Astrocyte (in vitro differentiated cells and primary cell): ENCODE measurements at regions not wholly inside any gene's neighbourhood (a gene's known extent, or its start where the extent isn't known, plus 50 kb on each side); places are given as distances from the start of the nearest gene placed in this dataset.
A peak's percentile ranks its signal among the peaks of the same experiment; 100 is the strongest.

ENCODE experiments used
- DNase-seq: peaks from one replicate; pipeline ENCODE4 v3.0.0-alpha.2; 2010; ENCODE audit warnings: low read depth
- FAIRE-seq: peaks from 2 replicates; lab custom pipeline; 2011; peaks lifted over from hg19 to GRCh38; lab: Jason Lieb, UNC
- H2AFZ ChIP-seq: 2 replicates; pipeline ENCODE4 v1.6.0; 2012; ENCODE audit warnings: low read depth, low read length, inconsistent platforms
- H3K27ac ChIP-seq: 2 replicates; pipeline ENCODE4 v1.5.1; 2011; ENCODE audit warnings: low read depth, low read length, inconsistent platforms
- H3K27me3 ChIP-seq: 2 replicates; pipeline ENCODE4 v1.6.0; 2011; ENCODE audit warnings: low read length, inconsistent platforms; ENCODE audit not compliant: insufficient read depth
- H3K36me3 ChIP-seq: 2 replicates; pipeline ENCODE4 v1.5.1; 2011; ENCODE audit warnings: low read length, inconsistent platforms; ENCODE audit not compliant: insufficient read depth
- H3K4me1 ChIP-seq: 2 replicates; pipeline ENCODE4 v1.5.1; 2011; ENCODE audit warnings: low read length, inconsistent platforms; ENCODE audit not compliant: insufficient read depth
- H3K4me2 ChIP-seq: 2 replicates; pipeline ENCODE4 v1.6.0; 2012; ENCODE audit warnings: low read length, inconsistent platforms
- H3K4me3 ChIP-seq: 2 replicates; pipeline ENCODE4 v1.5.1; 2011; ENCODE audit warnings: low read depth, mild to moderate bottlenecking, low read length, inconsistent platforms; ENCODE audit not compliant: insufficient read depth
- H3K79me2 ChIP-seq: 2 replicates; pipeline ENCODE4 v1.6.0; 2012; ENCODE audit warnings: mild to moderate bottlenecking, low read length, inconsistent platforms; ENCODE audit not compliant: insufficient read depth
- H3K9ac ChIP-seq: 2 replicates; pipeline ENCODE4 v1.6.0; 2012; ENCODE audit warnings: mild to moderate bottlenecking, low read length, inconsistent platforms
- H3K9me3 ChIP-seq: 2 replicates; pipeline ENCODE4 v1.5.1; 2012; ENCODE audit warnings: low read depth, mild to moderate bottlenecking, low read length, inconsistent platforms; ENCODE audit not compliant: insufficient read depth
- H4K20me1 ChIP-seq: 2 replicates; pipeline ENCODE4 v1.6.0; 2012; ENCODE audit warnings: low read length, inconsistent platforms; ENCODE audit not compliant: insufficient read depth
- H3K27ac Mint-ChIP-seq: one replicate; pipeline ENCODE4 v1.8.0; 2021; ENCODE audit warnings: mild to moderate bottlenecking, mixed read lengths; ENCODE audit not compliant: unreplicated experiment
- H3K27me3 Mint-ChIP-seq: one replicate; pipeline ENCODE4 v1.8.0; 2021; ENCODE audit warnings: low read depth, mixed read lengths; ENCODE audit not compliant: unreplicated experiment
- H3K36me3 Mint-ChIP-seq: one replicate; pipeline ENCODE4 v1.8.0; 2021; ENCODE audit warnings: low read depth, mixed read lengths; ENCODE audit not compliant: unreplicated experiment
- H3K4me1 Mint-ChIP-seq: one replicate; pipeline ENCODE4 v1.8.0; 2021; ENCODE audit warnings: low read depth, mixed read lengths; ENCODE audit not compliant: unreplicated experiment
- H3K4me3 Mint-ChIP-seq: one replicate; pipeline ENCODE4 v1.8.0; 2021; ENCODE audit warnings: mild to moderate bottlenecking, moderate library complexity, mixed read lengths; ENCODE audit not compliant: unreplicated experiment
- H3K9me3 Mint-ChIP-seq: one replicate; pipeline ENCODE4 v1.8.0; 2021; ENCODE audit warnings: mild to moderate bottlenecking, mixed read lengths; ENCODE audit not compliant: unreplicated experiment
- EZH2 ChIP-seq: IDR thresholded peaks from 2 replicates; pipeline ENCODE4 v1.6.1; 2012; ENCODE audit warnings: mild to moderate bottlenecking, low read length, inconsistent platforms; ENCODE audit not compliant: insufficient read depth
- TF ChIP-seq, protein P1 (sequence below): IDR thresholded peaks from 2 replicates; pipeline ENCODE4 v1.5.1; 2011; ENCODE audit warnings: low read depth, mild to moderate bottlenecking, inconsistent platforms, low read length, moderate library complexity; ENCODE audit not compliant: insufficient read depth

DNA sequence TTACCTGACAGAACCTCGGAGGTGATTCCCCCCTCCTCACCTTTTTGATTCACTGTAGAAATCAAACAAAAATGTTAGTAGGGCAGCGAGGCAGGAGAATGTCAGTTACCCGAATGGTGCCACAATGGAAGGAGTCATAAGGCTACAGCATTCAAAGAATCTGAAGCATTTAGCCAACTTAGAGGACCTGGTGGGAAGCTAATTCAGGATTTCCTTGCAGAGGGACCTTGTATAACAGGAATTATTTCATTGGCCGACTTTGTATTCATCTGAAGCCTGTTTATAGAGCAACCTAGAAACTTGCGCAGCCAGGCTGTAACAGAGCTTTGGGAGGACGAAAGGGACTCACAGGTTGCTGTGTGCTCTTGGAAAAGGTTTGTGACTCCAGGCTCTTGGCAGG, 129.1 kb upstream of the MMADHC start:
- H3K9ac ChIP-seq: no peak overlapping the region

DNA sequence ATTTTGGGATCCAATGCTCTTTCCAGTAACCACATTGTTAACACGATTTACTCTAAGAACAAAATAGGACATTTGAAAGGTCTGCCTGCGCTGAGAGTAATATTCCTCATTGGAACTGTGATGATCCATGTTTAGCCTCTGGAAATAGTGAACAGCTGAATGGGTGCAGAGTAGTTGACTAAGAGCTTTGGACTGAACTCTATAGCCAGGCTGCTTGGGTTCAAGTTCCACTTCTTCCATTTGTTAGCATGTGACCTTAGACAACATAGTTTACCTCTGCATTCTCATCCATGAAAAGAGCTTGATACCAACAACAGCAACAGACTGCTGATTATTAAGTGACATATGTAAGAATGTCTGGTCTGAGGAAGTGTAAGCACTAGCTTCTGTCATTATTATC, 128.3 kb upstream of the MMADHC start:
- peaks cover 23% of the 10 kb centered on the region for H3K4me1 Mint-ChIP-seq
- Histone ChIP-seq H3K4me3 (no peak overlapping the region), H3K27ac (no peak overlapping the region), H4K20me1 (no peaks in the 10 kb centered on the region), H3K27me3 (no peaks in the 10 kb centered on the region), H3K4me2 (no peak overlapping the region), H2AFZ (no peak overlapping the region), H3K4me1 (no peaks in the 10 kb centered on the region), H3K9ac (no peak overlapping the region), H3K36me3 (no peaks in the 10 kb centered on the region), H3K79me2 (no peaks in the 10 kb centered on the region), H3K9me3 (no peaks in the 10 kb centered on the region)
- no peaks in the 10 kb centered on the region for H3K36me3 Mint-ChIP-seq
- no peak overlapping the region for H3K27ac Mint-ChIP-seq
- H3K27me3 Mint-ChIP-seq: no peaks in the 10 kb centered on the region
- H3K9me3 Mint-ChIP-seq: no peaks in the 10 kb centered on the region
- FAIRE-seq: no peak
- no peak for TF ChIP-seq EZH2
- TF ChIP-seq, protein P1, sequence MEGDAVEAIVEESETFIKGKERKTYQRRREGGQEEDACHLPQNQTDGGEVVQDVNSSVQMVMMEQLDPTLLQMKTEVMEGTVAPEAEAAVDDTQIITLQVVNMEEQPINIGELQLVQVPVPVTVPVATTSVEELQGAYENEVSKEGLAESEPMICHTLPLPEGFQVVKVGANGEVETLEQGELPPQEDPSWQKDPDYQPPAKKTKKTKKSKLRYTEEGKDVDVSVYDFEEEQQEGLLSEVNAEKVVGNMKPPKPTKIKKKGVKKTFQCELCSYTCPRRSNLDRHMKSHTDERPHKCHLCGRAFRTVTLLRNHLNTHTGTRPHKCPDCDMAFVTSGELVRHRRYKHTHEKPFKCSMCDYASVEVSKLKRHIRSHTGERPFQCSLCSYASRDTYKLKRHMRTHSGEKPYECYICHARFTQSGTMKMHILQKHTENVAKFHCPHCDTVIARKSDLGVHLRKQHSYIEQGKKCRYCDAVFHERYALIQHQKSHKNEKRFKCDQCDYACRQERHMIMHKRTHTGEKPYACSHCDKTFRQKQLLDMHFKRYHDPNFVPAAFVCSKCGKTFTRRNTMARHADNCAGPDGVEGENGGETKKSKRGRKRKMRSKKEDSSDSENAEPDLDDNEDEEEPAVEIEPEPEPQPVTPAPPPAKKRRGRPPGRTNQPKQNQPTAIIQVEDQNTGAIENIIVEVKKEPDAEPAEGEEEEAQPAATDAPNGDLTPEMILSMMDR: no peak
- H3K4me3 Mint-ChIP-seq: no peak overlapping the region
- no peak for DNase-seq

More for the DNA sequence above, 129.1 kb upstream of the MMADHC start:
- TF ChIP-seq, protein P1: no peak
- H3K4me3 ChIP-seq: no peak overlapping the region
- DNase-seq (peak; percentile 24), FAIRE-seq (no peak)
- Mint-ChIP-seq H3K36me3 (no peaks in the 10 kb centered on the region), H3K27me3 (no peaks in the 10 kb centered on the region), H3K4me1 (peaks cover 23% of the 10 kb centered on the region), H3K27ac (peak overlapping the region; percentile 42), H3K9me3 (no peaks in the 10 kb centered on the region), H3K4me3 (no peak overlapping the region)
- H3K27me3 ChIP-seq: no peaks in the 10 kb centered on the region
- no peak overlapping the region for H3K4me2 ChIP-seq
- no peaks in the 10 kb centered on the region for H4K20me1 ChIP-seq
- H3K79me2 ChIP-seq: no peaks in the 10 kb centered on the region
- H3K36me3 ChIP-seq: no peaks in the 10 kb centered on the region
- H3K9me3 ChIP-seq: no peaks in the 10 kb centered on the region
- no peak overlapping the region for H2AFZ ChIP-seq
- H3K27ac ChIP-seq: no peak overlapping the region
- H3K4me1 ChIP-seq: no peaks in the 10 kb centered on the region

DNA sequence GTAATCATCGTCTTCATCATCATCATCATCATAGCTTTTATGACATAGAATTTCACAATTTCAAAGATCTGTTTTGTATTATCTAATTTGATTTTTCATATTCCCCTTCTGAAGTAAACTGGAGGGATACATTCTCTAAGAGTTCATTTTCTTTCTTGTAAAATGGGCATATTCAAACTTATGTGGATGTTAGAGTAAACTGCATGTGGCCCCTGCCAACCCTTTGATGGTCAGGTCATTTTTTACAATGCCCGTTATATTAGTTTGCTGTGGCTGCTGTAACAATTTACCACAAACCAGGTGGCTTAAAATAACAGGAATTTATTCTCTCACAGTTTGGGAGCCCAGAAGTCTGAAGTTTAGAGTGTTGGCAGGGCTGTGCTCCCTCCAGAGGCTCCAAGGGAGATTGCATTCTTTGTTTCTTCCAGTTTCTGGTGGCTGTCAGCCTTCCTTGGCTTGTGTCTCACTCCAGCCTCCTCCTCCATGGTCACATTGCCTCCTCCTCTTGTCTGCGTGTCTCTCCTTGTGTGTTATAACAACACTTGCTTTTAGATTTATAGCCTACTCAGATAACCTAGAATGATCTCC, 127.5 kb upstream of the MMADHC start:
- Histone ChIP-seq H3K9me3 (no peaks in the 10 kb centered on the region), H4K20me1 (no peaks in the 10 kb centered on the region), H3K4me2 (no peak overlapping the region), H2AFZ (no peak overlapping the region), H3K79me2 (no peaks in the 10 kb centered on the region), H3K9ac (no peak overlapping the region), H3K4me3 (no peak overlapping the region), H3K27me3 (no peaks in the 10 kb centered on the region), H3K27ac (no peak overlapping the region), H3K36me3 (no peaks in the 10 kb centered on the region), H3K4me1 (no peaks in the 10 kb centered on the region)
- H3K4me1 Mint-ChIP-seq: peaks cover 23% of the 10 kb centered on the region
- no peaks in the 10 kb centered on the region for H3K27me3 Mint-ChIP-seq
- H3K36me3 Mint-ChIP-seq: no peaks in the 10 kb centered on the region
- no peaks in the 10 kb centered on the region for H3K9me3 Mint-ChIP-seq
- FAIRE-seq (no peak), DNase-seq (peak; percentile 35)
- peak overlapping the region; percentile 30 for H3K27ac Mint-ChIP-seq
- no peak overlapping the region for H3K4me3 Mint-ChIP-seq
- TF ChIP-seq, protein P1: peak; percentile 67
- no peak for TF ChIP-seq EZH2
